Right kidney (tissue), 1 donor: ENCODE measurements at regions not wholly inside any gene's neighbourhood (a gene's known extent, or its start where the extent isn't known, plus 50 kb on each side); places are given as distances from the start of the nearest gene placed in this dataset.
"Not testable (repeated sequence)": the region's sequence is repeated elsewhere in the genome, so short reads cannot be mapped to it uniquely, and the experiment has no call there.

ENCODE experiments used
- DNase-seq: peaks from one replicate; pipeline ENCODE4 v3.0.0-alpha.2; 2016

- no peak for DNase-seq
These were observed 389.4 kb upstream of the AUTS2 start for GRCh38 chr7:69208848-69209247.

GRCh38 chr7:69211336-69211735, 386.9 kb upstream of the AUTS2 start:
- DNase-seq = no peak

GRCh38 chr7:69211739-69212138, 386.5 kb upstream of the AUTS2 start:
- DNase-seq = no peak

GRCh38 chr7:69213878-69214277, 384.4 kb upstream of the AUTS2 start:
- DNase-seq = no peak

- DNase-seq = not testable (repeated sequence)
These were observed 382.8 kb upstream of the AUTS2 start for GRCh38 chr7:69215516-69215915.

- no peak for DNase-seq
These were observed 380.5 kb upstream of the AUTS2 start for GRCh38 chr7:69217516-69218350.

GRCh38 chr7:69218576-69218975, 379.7 kb upstream of the AUTS2 start:
- no peak for DNase-seq

- DNase-seq = no peak
These were observed 378.9 kb upstream of the AUTS2 start for GRCh38 chr7:69219381-69219780.

- DNase-seq = no peak
These were observed 372.9 kb upstream of the AUTS2 start for GRCh38 chr7:69225259-69225943.

- DNase-seq = no peak
These were observed 370.0 kb upstream of the AUTS2 start for GRCh38 chr7:69228212-69228811.

- DNase-seq = peak; percentile 45
These were observed 365.6 kb upstream of the AUTS2 start for GRCh38 chr7:69232445-69233376.

- DNase-seq = no peak
These were observed 360.7 kb upstream of the AUTS2 start for GRCh38 chr7:69237541-69237940.

- DNase-seq = no peak
These were observed 355.3 kb upstream of the AUTS2 start for GRCh38 chr7:69243016-69243415.

GRCh38 chr7:69244701-69245100, 353.6 kb upstream of the AUTS2 start:
- no peak for DNase-seq

GRCh38 chr7:69245646-69246045, 352.6 kb upstream of the AUTS2 start:
- DNase-seq = no peak

- no peak for DNase-seq
These were observed 351.5 kb upstream of the AUTS2 start for GRCh38 chr7:69246758-69247157.

GRCh38 chr7:69248382-69248828, 349.9 kb upstream of the AUTS2 start:
- not testable (repeated sequence) for DNase-seq

GRCh38 chr7:69250958-69251357, 347.3 kb upstream of the AUTS2 start:
- no peak for DNase-seq

GRCh38 chr7:69254643-69255042, 343.6 kb upstream of the AUTS2 start:
- DNase-seq = no peak

- DNase-seq = no peak
These were observed 341.6 kb upstream of the AUTS2 start for GRCh38 chr7:69256634-69257081.

GRCh38 chr7:69257592-69257991, 340.7 kb upstream of the AUTS2 start:
- DNase-seq = no peak

- no peak for DNase-seq
These were observed 338.8 kb upstream of the AUTS2 start for GRCh38 chr7:69259445-69259844.
